ENCODE measurements at regions not wholly inside any gene's neighbourhood (a gene's known extent, or its start where the extent isn't known, plus 50 kb on each side); places are given as distances from the start of the nearest gene placed in this dataset.
"Not testable (repeated sequence)": the region's sequence is repeated elsewhere in the genome, so short reads cannot be mapped to it uniquely, and the experiment has no call there.

GRCh38 chr18:78856569-78857313 lies 122.9 kb upstream of the SALL3 start:
- no peak for DNase-seq

- DNase-seq, result no peak
These were observed 122.1 kb upstream of the SALL3 start for GRCh38 chr18:78857314-78858150.

- no peak for DNase-seq
These were observed 119.9 kb upstream of the SALL3 start for GRCh38 chr18:78859686-78860085.

GRCh38 chr18:78860117-78860516 lies 119.5 kb upstream of the SALL3 start:
- no peak for DNase-seq

GRCh38 chr18:78861116-78861515 lies 118.5 kb upstream of the SALL3 start:
- no peak for DNase-seq

- DNase-seq, result no peak
These were observed 117.9 kb upstream of the SALL3 start for GRCh38 chr18:78861706-78862105.

- no peak for DNase-seq
These were observed 117.2 kb upstream of the SALL3 start for GRCh38 chr18:78862395-78862794.

- DNase-seq, result no peak
These were observed 114.5 kb upstream of the SALL3 start for GRCh38 chr18:78865056-78865598.

GRCh38 chr18:78865771-78866310 lies 113.8 kb upstream of the SALL3 start:
- DNase-seq, result no peak

- no peak for DNase-seq
These were observed 112.5 kb upstream of the SALL3 start for GRCh38 chr18:78867131-78867530.

- DNase-seq, result no peak
These were observed 111.0 kb upstream of the SALL3 start for GRCh38 chr18:78868330-78869316.

GRCh38 chr18:78871618-78872017 lies 108.0 kb upstream of the SALL3 start:
- no peak for DNase-seq

- no peak for DNase-seq
These were observed 105.6 kb upstream of the SALL3 start for GRCh38 chr18:78873926-78874500.

- DNase-seq, result no peak
These were observed 104.4 kb upstream of the SALL3 start for GRCh38 chr18:78875016-78875777.

GRCh38 chr18:78875778-78876650 lies 103.6 kb upstream of the SALL3 start:
- no peak for DNase-seq

- DNase-seq, result no peak
These were observed 102.8 kb upstream of the SALL3 start for GRCh38 chr18:78876868-78877267.

- no peak for DNase-seq
These were observed 101.3 kb upstream of the SALL3 start for GRCh38 chr18:78878335-78878734.

GRCh38 chr18:78879072-78879883 lies 100.3 kb upstream of the SALL3 start:
- DNase-seq, result not testable (repeated sequence)

GRCh38 chr18:78882585-78882984 lies 97.0 kb upstream of the SALL3 start:
- no peak for DNase-seq
